Type B pancreatic cell (in vitro differentiated cells): ENCODE measurements at regions not wholly inside any gene's neighbourhood (a gene's known extent, or its start where the extent isn't known, plus 50 kb on each side); places are given as distances from the start of the nearest gene placed in this dataset.

Experiments used
- DNase-seq: peaks from one replicate; pipeline ENCODE4 v3.0.0; 2021; ENCODE audit warnings: mixed read lengths; ENCODE audit not compliant: unreplicated experiment; ENCODE audit errors: extremely low spot score
- H3K27ac Mint-ChIP-seq: 2 replicates; pipeline ENCODE4 v1.8.0; 2021; ENCODE audit warnings: mild to moderate bottlenecking, mixed read lengths
- H3K27me3 Mint-ChIP-seq: 2 replicates; pipeline ENCODE4 v1.8.0; 2021; ENCODE audit warnings: mixed read lengths
- H3K36me3 Mint-ChIP-seq: 2 replicates; pipeline ENCODE4 v1.8.0; 2021; ENCODE audit warnings: mixed read lengths
- H3K4me1 Mint-ChIP-seq: one replicate; pipeline ENCODE4 v1.8.0; 2021; ENCODE audit warnings: mixed read lengths; ENCODE audit not compliant: unreplicated experiment
- H3K4me3 Mint-ChIP-seq: 2 replicates; pipeline ENCODE4 v1.8.0; 2021; ENCODE audit warnings: mild to moderate bottlenecking, mixed read lengths
- H3K9me3 Mint-ChIP-seq: 2 replicates; pipeline ENCODE4 v1.8.0; 2021; ENCODE audit warnings: mixed read lengths
- CTCF ChIP-seq: fragments of 200-600 bp; sonication (generic); conservative IDR thresholded peaks from 2 replicates; pipeline ENCODE4 v1.5.0; 2021; ENCODE audit warnings: antibody characterized with exemption, mild to moderate bottlenecking

GRCh38 chrX:11050013-11050412, 61.1 kb upstream of the HCCS start:
- H3K36me3 Mint-ChIP-seq, result no peaks in the 10 kb centered on the region
- H3K4me1 Mint-ChIP-seq, result peaks cover 7% of the 10 kb centered on the region
- no peak for DNase-seq
- TF ChIP-seq CTCF, result no peak
- no peak overlapping the region for H3K4me3 Mint-ChIP-seq
- H3K27me3 Mint-ChIP-seq, result no peaks in the 10 kb centered on the region
- H3K27ac Mint-ChIP-seq, result no peak overlapping the region
- peaks cover 10% of the 10 kb centered on the region for H3K9me3 Mint-ChIP-seq

- H3K27ac Mint-ChIP-seq, result no peak overlapping the region
- H3K4me3 Mint-ChIP-seq, result no peak overlapping the region
- H3K9me3 Mint-ChIP-seq, result no peaks in the 10 kb centered on the region
- DNase-seq, result no peak
- H3K4me1 Mint-ChIP-seq, result peaks cover 7% of the 10 kb centered on the region
- TF ChIP-seq CTCF, result no peak
- no peaks in the 10 kb centered on the region for H3K36me3 Mint-ChIP-seq
- no peaks in the 10 kb centered on the region for H3K27me3 Mint-ChIP-seq
These were observed 57.8 kb upstream of the HCCS start for GRCh38 chrX:11053351-11053750.

GRCh38 chrX:11056322-11057176, 54.6 kb upstream of the HCCS start:
- H3K9me3 Mint-ChIP-seq, result no peaks in the 10 kb centered on the region

GRCh38 chrX:11059933-11060332, 51.2 kb upstream of the HCCS start:
- H3K27me3 Mint-ChIP-seq, result no peaks in the 10 kb centered on the region
- H3K9me3 Mint-ChIP-seq, result no peaks in the 10 kb centered on the region
- H3K36me3 Mint-ChIP-seq, result no peaks in the 10 kb centered on the region
- DNase-seq, result no peak
- no peak overlapping the region for H3K27ac Mint-ChIP-seq
- no peaks in the 10 kb centered on the region for H3K4me1 Mint-ChIP-seq
- TF ChIP-seq CTCF, result no peak
- H3K4me3 Mint-ChIP-seq, result no peak overlapping the region

More at GRCh38 chrX:11056322-11057176, 54.6 kb upstream of the HCCS start:
- Mint-ChIP-seq H3K4me3 (no peak overlapping the region), H3K4me1 (peaks cover 7% of the 10 kb centered on the region), H3K27ac (no peak overlapping the region), H3K27me3 (no peaks in the 10 kb centered on the region), H3K36me3 (no peaks in the 10 kb centered on the region)
- no peak for DNase-seq
- no peak for TF ChIP-seq CTCF
